H9 (cell line): ENCODE measurements at regions not wholly inside any gene's neighbourhood (a gene's known extent, or its start where the extent isn't known, plus 50 kb on each side); places are given as distances from the start of the nearest gene placed in this dataset.

Experiments
- DNase-seq: peaks from one replicate; pipeline ENCODE4 v3.0.0-alpha.2; 2017
- H2AFZ ChIP-seq: one replicate; pipeline ENCODE4 v1.6.1; 2013; ENCODE audit warnings: mild to moderate bottlenecking, low read length, control low read depth, moderate library complexity
- H2AK5ac ChIP-seq: 2 replicates; pipeline ENCODE4 v1.6.1; 2013; ENCODE audit warnings: low read length, control low read depth, mixed read lengths; ENCODE audit not compliant: insufficient read length
- H2BK120ac ChIP-seq: one replicate; pipeline ENCODE4 v1.6.1; 2013; ENCODE audit warnings: low read depth, mild to moderate bottlenecking, low read length, control low read depth, inconsistent platforms; ENCODE audit not compliant: poor library complexity, severe bottlenecking
- H2BK12ac ChIP-seq: 2 replicates; pipeline ENCODE4 v1.6.1; 2013; ENCODE audit warnings: low read length, control low read depth, mixed read lengths, low read depth; ENCODE audit not compliant: insufficient read length
- H2BK15ac ChIP-seq: 2 replicates; pipeline ENCODE4 v1.6.1; 2013; ENCODE audit warnings: low read depth, low read length, control low read depth
- H2BK20ac ChIP-seq: one replicate; pipeline ENCODE4 v1.6.1; 2013; ENCODE audit warnings: low read depth, mild to moderate bottlenecking, low read length, control low read depth, inconsistent platforms; ENCODE audit not compliant: poor library complexity, severe bottlenecking
- H2BK5ac ChIP-seq: 2 replicates; pipeline ENCODE4 v1.6.1; 2013; ENCODE audit warnings: low read length, control low read depth, mixed read lengths; ENCODE audit not compliant: insufficient read length
- H3K14ac ChIP-seq: 2 replicates; pipeline ENCODE4 v1.6.1; 2013; ENCODE audit warnings: low read length, control low read depth; ENCODE audit not compliant: insufficient read depth
- H3K18ac ChIP-seq: 2 replicates; pipeline ENCODE4 v1.6.1; 2013; ENCODE audit warnings: low read depth, mild to moderate bottlenecking, mixed read lengths, low read length, control low read depth; ENCODE audit not compliant: insufficient read length
- H3K23ac ChIP-seq: 2 replicates; pipeline ENCODE4 v1.6.1; 2013; ENCODE audit warnings: low read length, control low read depth, mixed read lengths, low read depth; ENCODE audit not compliant: insufficient read length
- H3K23me2 ChIP-seq: 2 replicates; pipeline ENCODE4 v1.6.1; 2013; ENCODE audit warnings: low read depth, mild to moderate bottlenecking, mixed read lengths, low read length, control low read depth; ENCODE audit not compliant: insufficient read length, poor library complexity, severe bottlenecking
- H3K27ac ChIP-seq: 2 replicates; pipeline ENCODE4 v1.5.1; 2013; ENCODE audit warnings: low read length, control low read depth, mixed read lengths, low read depth; ENCODE audit not compliant: insufficient read length
- H3K27me3 ChIP-seq: 2 replicates; pipeline ENCODE4 v1.6.1; 2013; ENCODE audit warnings: low read length, control low read depth, inconsistent platforms; ENCODE audit not compliant: insufficient read depth
- H3K4ac ChIP-seq: 2 replicates; pipeline ENCODE4 v1.6.1; 2013; ENCODE audit warnings: low read depth, mild to moderate bottlenecking, control low read depth, inconsistent platforms, low read length, moderate library complexity
- H3K4me1 ChIP-seq: 2 replicates; pipeline ENCODE4 v1.6.1; 2013; ENCODE audit warnings: low read length, control low read depth, inconsistent platforms; ENCODE audit not compliant: insufficient read depth
- H3K4me2 ChIP-seq: 2 replicates; pipeline ENCODE4 v1.6.1; 2013; ENCODE audit warnings: low read length, control low read depth, mixed read lengths; ENCODE audit not compliant: insufficient read length, insufficient read depth
- H3K56ac ChIP-seq: 2 replicates; pipeline ENCODE4 v1.6.1; 2013; ENCODE audit warnings: low read depth, mild to moderate bottlenecking, mixed read lengths, low read length, control low read depth; ENCODE audit not compliant: insufficient read length
- H3K79me1 ChIP-seq: 2 replicates; pipeline ENCODE4 v1.6.1; 2013; ENCODE audit warnings: low read depth, mild to moderate bottlenecking, moderate library complexity, low read length, control low read depth, inconsistent platforms; ENCODE audit not compliant: insufficient read depth, poor library complexity, severe bottlenecking
- H3K79me2 ChIP-seq: 2 replicates; pipeline ENCODE4 v1.6.1; 2013; ENCODE audit warnings: low read length, control low read depth, inconsistent platforms; ENCODE audit not compliant: insufficient read depth
- H3K9ac ChIP-seq: 2 replicates; pipeline ENCODE4 v1.6.1; 2013; ENCODE audit warnings: low read length, control low read depth, mixed read lengths; ENCODE audit not compliant: insufficient read length; ENCODE audit errors: extremely low read depth
- H3K9me3 ChIP-seq: one replicate; pipeline ENCODE4 v1.6.1; 2013; ENCODE audit warnings: low read depth, low read length, inconsistent platforms; ENCODE audit not compliant: control insufficient read depth
- H3T11ph ChIP-seq: one replicate; pipeline ENCODE4 v1.6.1; 2013; ENCODE audit warnings: mild to moderate bottlenecking, low read length, control low read depth, inconsistent platforms
- H4K20me1 ChIP-seq: one replicate; pipeline ENCODE4 v1.6.1; 2013; ENCODE audit not compliant: control insufficient read depth, insufficient read length, insufficient read depth
- H4K5ac ChIP-seq: 2 replicates; pipeline ENCODE4 v1.6.1; 2013; ENCODE audit warnings: low read depth, mild to moderate bottlenecking, mixed read lengths, low read length, control low read depth; ENCODE audit not compliant: insufficient read length
- H4K8ac ChIP-seq: replicated peaks from 2 replicates; pipeline ENCODE4 v1.6.1; 2013; ENCODE audit warnings: low read length, control low read depth, mixed read lengths, low read depth; ENCODE audit not compliant: insufficient read length
- H4K91ac ChIP-seq: 2 replicates; pipeline ENCODE4 v1.6.1; 2013; ENCODE audit warnings: low read depth, mild to moderate bottlenecking, moderate library complexity, mixed read lengths, low read length, control low read depth; ENCODE audit not compliant: insufficient read length
- H3K27ac Mint-ChIP-seq, 3 experiments: 2 replicates in 2 of 3; 3 replicates in 1 of 3; pipeline ENCODE4 v1.8.0; 2020 to 2021; ENCODE audit warnings: mixed read lengths in 3 of 3, mild to moderate bottlenecking in 1 of 3, moderate library complexity in 1 of 3
- H3K27me3 Mint-ChIP-seq: 2 replicates; pipeline ENCODE4 v1.8.0; 2021; ENCODE audit warnings: low read depth, mild to moderate bottlenecking, moderate library complexity, mixed read lengths
- H3K36me3 Mint-ChIP-seq, 3 experiments: 2 replicates in 2 of 3; 3 replicates in 1 of 3; pipeline ENCODE4 v1.8.0; 2020 to 2021; ENCODE audit warnings: low read depth in 3 of 3, mixed read lengths in 3 of 3; ENCODE audit not compliant: insufficient read depth in 1 of 3
- H3K4me1 Mint-ChIP-seq, 2 experiments: 2 replicates each; pipeline ENCODE4 v1.8.0; 2020; ENCODE audit warnings: mixed read lengths in 2 of 2
- H3K4me3 Mint-ChIP-seq, 2 experiments: 2 replicates in 1 of 2; 3 replicates in 1 of 2; pipeline ENCODE4 v1.8.0; 2020 to 2021; ENCODE audit warnings: mild to moderate bottlenecking in 2 of 2, mixed read lengths in 2 of 2, moderate library complexity in 1 of 2
- H3K9me3 Mint-ChIP-seq, 2 experiments: 2 replicates in 1 of 2; 3 replicates in 1 of 2; pipeline ENCODE4 v1.8.0; 2020; ENCODE audit warnings: mild to moderate bottlenecking in 2 of 2, mixed read lengths in 2 of 2, moderate library complexity in 1 of 2
- WGBS: extraction: QIAGEN DNeasy Blood & Tissue Kit; methylation state at CpG from one replicate; pipeline ENCODE4 v1.1.7; 2013; ENCODE audit warnings: missing lambda C conversion rate, low lambda C conversion rate, mixed read lengths; ENCODE audit not compliant: insufficient read length; ENCODE audit errors: extremely low coverage; 5-methylcytosine and 5-hydroxymethylcytosine counted together
- TF ChIP-seq, protein P1 (sequence below): fragments of 200-600 bp; sonication (generic); conservative IDR thresholded peaks from 3 replicates; pipeline ENCODE4 v1.8.0; 2021; ENCODE audit warnings: antibody characterized with exemption, mild to moderate bottlenecking

DNA sequence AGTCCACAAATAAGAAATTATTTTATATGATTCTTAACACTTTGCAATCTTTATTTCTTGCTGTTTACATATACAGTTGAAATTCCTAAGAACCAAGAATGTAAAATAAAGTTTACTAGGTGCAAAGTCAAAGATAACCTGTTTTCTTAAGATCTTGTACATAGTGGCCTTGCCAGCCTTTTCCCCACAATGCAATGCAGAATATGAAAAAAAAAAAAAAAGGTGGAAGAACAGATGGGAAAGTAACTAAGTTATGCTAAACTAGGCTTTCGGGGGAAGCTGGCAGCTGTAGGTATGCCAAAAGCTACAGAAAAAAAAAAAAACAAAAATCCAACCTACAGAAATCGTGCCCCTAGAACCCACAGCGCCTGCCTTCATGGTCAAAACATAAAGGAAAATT, 1588.4 kb downstream of the STIM2 start:
- no peaks in the 10 kb centered on the region for H4K20me1 ChIP-seq
- WGBS = no CpG with 5 or more reads among the region's 3 CpGs
- H2BK15ac ChIP-seq = no peak overlapping the region
- H3K23ac ChIP-seq = no peak overlapping the region
- peaks cover 4 to 11% of the 10 kb centered on the region in 2 experiments; a peak in 3 of 4 replicates for H3K4me1 Mint-ChIP-seq
- no peaks in the 10 kb centered on the region for H3K79me1 ChIP-seq
- H2BK20ac ChIP-seq = no peak overlapping the region
- no peak overlapping the region for H3K18ac ChIP-seq
- H4K5ac ChIP-seq = no peak overlapping the region
- no peaks in the 10 kb centered on the region for H3K9me3 ChIP-seq
- no peaks in the 10 kb centered on the region; a peak in 2 of 7 replicates for H3K36me3 Mint-ChIP-seq
- H3K4me1 ChIP-seq = no peaks in the 10 kb centered on the region; the same call in 1 of the 2 replicates
- H2AK5ac ChIP-seq = no peak overlapping the region
- H2AFZ ChIP-seq = no peak overlapping the region
- no peak overlapping the region for H3K9ac ChIP-seq
- H3K9me3 Mint-ChIP-seq = peaks cover 3 to 5% of the 10 kb centered on the region in 2 experiments; a peak in 2 of 5 replicates
- H3K27me3 Mint-ChIP-seq = no peaks in the 10 kb centered on the region
- H3K23me2 ChIP-seq = no peaks in the 10 kb centered on the region
- no peak overlapping the region for H3K4ac ChIP-seq
- TF ChIP-seq, protein P1, sequence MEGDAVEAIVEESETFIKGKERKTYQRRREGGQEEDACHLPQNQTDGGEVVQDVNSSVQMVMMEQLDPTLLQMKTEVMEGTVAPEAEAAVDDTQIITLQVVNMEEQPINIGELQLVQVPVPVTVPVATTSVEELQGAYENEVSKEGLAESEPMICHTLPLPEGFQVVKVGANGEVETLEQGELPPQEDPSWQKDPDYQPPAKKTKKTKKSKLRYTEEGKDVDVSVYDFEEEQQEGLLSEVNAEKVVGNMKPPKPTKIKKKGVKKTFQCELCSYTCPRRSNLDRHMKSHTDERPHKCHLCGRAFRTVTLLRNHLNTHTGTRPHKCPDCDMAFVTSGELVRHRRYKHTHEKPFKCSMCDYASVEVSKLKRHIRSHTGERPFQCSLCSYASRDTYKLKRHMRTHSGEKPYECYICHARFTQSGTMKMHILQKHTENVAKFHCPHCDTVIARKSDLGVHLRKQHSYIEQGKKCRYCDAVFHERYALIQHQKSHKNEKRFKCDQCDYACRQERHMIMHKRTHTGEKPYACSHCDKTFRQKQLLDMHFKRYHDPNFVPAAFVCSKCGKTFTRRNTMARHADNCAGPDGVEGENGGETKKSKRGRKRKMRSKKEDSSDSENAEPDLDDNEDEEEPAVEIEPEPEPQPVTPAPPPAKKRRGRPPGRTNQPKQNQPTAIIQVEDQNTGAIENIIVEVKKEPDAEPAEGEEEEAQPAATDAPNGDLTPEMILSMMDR = no peak
- no peak overlapping the region for H3K4me3 Mint-ChIP-seq
- no peaks in the 10 kb centered on the region for H3K27me3 ChIP-seq
- H4K8ac ChIP-seq = no peak overlapping the region
- H4K91ac ChIP-seq = no peak overlapping the region
- H3K27ac ChIP-seq = no peak overlapping the region
- DNase-seq = no peak
- H3T11ph ChIP-seq = no peak overlapping the region
- H3K27ac Mint-ChIP-seq = no peak overlapping the region; a peak in 1 of 7 replicates
- no peak overlapping the region for H3K14ac ChIP-seq
- no peak overlapping the region for H3K4me2 ChIP-seq
- H3K79me2 ChIP-seq = no peaks in the 10 kb centered on the region
- H2BK120ac ChIP-seq = no peak overlapping the region
- no peak overlapping the region for H2BK5ac ChIP-seq
- H2BK12ac ChIP-seq = no peak overlapping the region
- H3K56ac ChIP-seq = no peak overlapping the region
